PC-9 (cell line): ENCODE measurements at regions not wholly inside any gene's neighbourhood (a gene's known extent, or its start where the extent isn't known, plus 50 kb on each side); places are given as distances from the start of the nearest gene placed in this dataset.

Experiments used
- BruUV-seq: library from RNA; stranded (reverse); fragments of 400-500 nt; replicated peaks from 2 replicates; lab custom pipeline; 2021; lab: Mats Ljungman, UMichigan
- CTCF ChIA-PET: fragments of 300-600 bp; sonication (Branson Sonifier 250); formaldehyde crosslinking; loops from one replicate; lab custom pipeline; 2022; ENCODE audit warnings: antibody characterized with exemption; lab: Charles Lee
- POLR2A ChIA-PET: fragments of 300-600 bp; sonication (Branson Sonifier 250); formaldehyde crosslinking; loops from one replicate; lab custom pipeline; 2022; ENCODE audit warnings: antibody characterized with exemption; ENCODE audit not compliant: unreplicated experiment; lab: Charles Lee
- DNase-seq, 2 experiments: peaks; one replicate each; pipeline versions ENCODE4 v3.0.0 to v3.0.0-alpha.2; 2015 to 2022; ENCODE audit warnings: mixed read lengths in 1 of 2
- H2AFZ ChIP-seq: fragments of 200-600 bp; sonication (generic); 2 replicates; pipeline ENCODE4 v1.8.1; 2017; ENCODE audit warnings: antibody characterized with exemption
- H3F3A ChIP-seq: fragments of 200-600 bp; sonication (generic); 2 replicates; pipeline ENCODE4 v1.8.1; 2017; ENCODE audit warnings: antibody characterized with exemption, mild to moderate bottlenecking, low read depth; ENCODE audit not compliant: insufficient read depth
- H3K27ac ChIP-seq: fragments of 200-600 bp; sonication (generic); 2 replicates; pipeline ENCODE4 v1.6.1; 2016; ENCODE audit warnings: mixed run types
- H3K27me3 ChIP-seq: fragments of 200-600 bp; sonication (generic); 2 replicates; pipeline ENCODE4 v1.6.1; 2016; ENCODE audit warnings: low read depth, mixed run types; ENCODE audit not compliant: insufficient read depth
- H3K36me3 ChIP-seq: fragments of 200-600 bp; sonication (generic); 2 replicates; pipeline ENCODE4 v1.6.1; 2016; ENCODE audit warnings: low read depth, mixed run types
- H3K4me1 ChIP-seq: fragments of 200-600 bp; sonication (generic); replicated peaks from 2 replicates; pipeline ENCODE4 v1.6.1; 2016; ENCODE audit warnings: mixed run types; ENCODE audit not compliant: insufficient read depth
- H3K4me2 ChIP-seq: fragments of 200-600 bp; sonication (generic); 2 replicates; pipeline ENCODE4 v1.6.1; 2017; ENCODE audit warnings: mixed run types
- H3K4me3 ChIP-seq: fragments of 200-600 bp; sonication (generic); 2 replicates; pipeline ENCODE4 v1.6.1; 2016; ENCODE audit warnings: mixed run types
- H3K79me2 ChIP-seq: fragments of 200-600 bp; sonication (generic); 2 replicates; pipeline ENCODE4 v1.6.1; 2017; ENCODE audit warnings: low read depth, mixed run types
- H3K9me2 ChIP-seq: fragments of 200-600 bp; sonication (generic); 2 replicates; pipeline ENCODE4 v1.8.1; 2017; ENCODE audit warnings: mild to moderate bottlenecking; ENCODE audit not compliant: insufficient read depth
- H3K9me3 ChIP-seq: fragments of 200-600 bp; sonication (generic); 2 replicates; pipeline ENCODE4 v1.8.1; 2016; ENCODE audit warnings: low read depth; ENCODE audit not compliant: insufficient read depth
- H4K20me1 ChIP-seq: fragments of 200-600 bp; sonication (generic); 2 replicates; pipeline ENCODE4 v1.8.1; 2017; ENCODE audit not compliant: insufficient read depth
- EZH2 ChIP-seq: fragments of 200-600 bp; sonication (generic); IDR thresholded peaks from 2 replicates; pipeline ENCODE4 v1.8.0; 2017; ENCODE audit warnings: antibody characterized with exemption, low read depth
- intact Hi-C: fragments of 100-400 bp; cut with micrococcal nuclease; formaldehyde crosslinking; loops from one replicate; pipeline ENCODE4 v1.10.0; 2022; ENCODE audit not compliant: unreplicated experiment
- TF ChIP-seq, protein P1 (sequence below): fragments of 200-600 bp; sonication (generic); conservative IDR thresholded peaks from 2 replicates; pipeline ENCODE4 v1.6.1; 2017; ENCODE audit warnings: mixed run types, antibody characterized with exemption, mild to moderate bottlenecking, moderate library complexity

DNA sequence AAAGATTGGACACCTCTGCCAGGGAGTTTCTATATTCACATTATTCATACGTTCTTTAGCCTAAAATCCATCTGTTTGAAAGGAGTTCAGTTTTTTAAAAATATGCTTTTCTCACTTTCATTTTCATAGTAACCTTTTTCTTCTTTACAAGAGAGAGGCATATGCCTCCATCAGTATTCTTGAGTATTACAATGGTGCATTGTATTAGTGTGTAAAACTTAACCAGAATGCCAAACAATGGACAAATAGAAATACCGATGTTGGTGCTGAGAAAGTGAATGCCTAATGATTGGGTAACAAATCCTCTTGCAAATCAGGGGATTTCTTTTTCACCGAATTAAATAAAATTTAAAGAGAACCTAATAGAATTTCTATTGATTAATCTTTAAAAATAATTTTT, 163.2 kb upstream of the LAMA2 start:
- Histone ChIP-seq H3F3A (no peaks in the 10 kb centered on the region), H4K20me1 (no peaks in the 10 kb centered on the region), H3K9me2 (no peaks in the 10 kb centered on the region), H3K36me3 (no peaks in the 10 kb centered on the region), H2AFZ (no peak overlapping the region), H3K4me1 (no peaks in the 10 kb centered on the region), H3K9me3 (peaks cover 4% of the 10 kb centered on the region; the same call in 1 of the 2 replicates), H3K4me3 (no peak overlapping the region), H3K27ac (no peak overlapping the region), H3K79me2 (no peaks in the 10 kb centered on the region), H3K27me3 (no peaks in the 10 kb centered on the region), H3K4me2 (no peak overlapping the region)
- no TSS peak for BruUV-seq
- intact Hi-C loops, result loop anchor here (10.0 kb wide), 1 partner anchor 355 kb away; no protein-coding TSS in a partner anchor
- TF ChIP-seq EZH2, result no peak
- TF ChIP-seq, protein P1, sequence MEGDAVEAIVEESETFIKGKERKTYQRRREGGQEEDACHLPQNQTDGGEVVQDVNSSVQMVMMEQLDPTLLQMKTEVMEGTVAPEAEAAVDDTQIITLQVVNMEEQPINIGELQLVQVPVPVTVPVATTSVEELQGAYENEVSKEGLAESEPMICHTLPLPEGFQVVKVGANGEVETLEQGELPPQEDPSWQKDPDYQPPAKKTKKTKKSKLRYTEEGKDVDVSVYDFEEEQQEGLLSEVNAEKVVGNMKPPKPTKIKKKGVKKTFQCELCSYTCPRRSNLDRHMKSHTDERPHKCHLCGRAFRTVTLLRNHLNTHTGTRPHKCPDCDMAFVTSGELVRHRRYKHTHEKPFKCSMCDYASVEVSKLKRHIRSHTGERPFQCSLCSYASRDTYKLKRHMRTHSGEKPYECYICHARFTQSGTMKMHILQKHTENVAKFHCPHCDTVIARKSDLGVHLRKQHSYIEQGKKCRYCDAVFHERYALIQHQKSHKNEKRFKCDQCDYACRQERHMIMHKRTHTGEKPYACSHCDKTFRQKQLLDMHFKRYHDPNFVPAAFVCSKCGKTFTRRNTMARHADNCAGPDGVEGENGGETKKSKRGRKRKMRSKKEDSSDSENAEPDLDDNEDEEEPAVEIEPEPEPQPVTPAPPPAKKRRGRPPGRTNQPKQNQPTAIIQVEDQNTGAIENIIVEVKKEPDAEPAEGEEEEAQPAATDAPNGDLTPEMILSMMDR, result no peak
- DNase-seq, result no peak
- ChIA-PET POLR2A (no interaction called here), CTCF (no interaction called here)

DNA sequence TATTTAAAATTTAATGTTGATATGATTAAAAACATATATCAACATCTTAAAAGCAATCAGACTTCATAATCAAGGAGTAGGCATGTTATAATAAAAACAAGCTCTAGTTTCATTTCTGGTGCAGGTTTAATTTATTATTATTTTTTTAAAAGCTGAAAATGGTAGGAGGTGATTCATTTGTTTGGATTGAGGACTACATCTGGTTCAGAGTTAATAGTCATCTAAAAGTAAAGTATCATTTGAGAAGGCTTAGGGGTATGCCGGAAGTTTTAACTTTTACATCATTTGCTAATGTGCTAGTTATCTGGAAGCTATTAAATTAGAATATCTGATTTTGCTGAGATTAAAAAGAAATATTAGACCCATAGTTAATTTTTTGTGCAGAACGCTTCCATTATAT, 169.5 kb upstream of the LAMA2 start:
- H3K27me3 ChIP-seq, result no peaks in the 10 kb centered on the region
- H3K36me3 ChIP-seq, result no peaks in the 10 kb centered on the region
- H3K9me2 ChIP-seq, result no peaks in the 10 kb centered on the region
- no peaks in the 10 kb centered on the region for H4K20me1 ChIP-seq
- no peak overlapping the region for H2AFZ ChIP-seq
- TF ChIP-seq, protein P1, result no peak
- ChIA-PET CTCF (interaction anchor here (0.6 kb wide), 1 partner anchor 13 kb away, joined by 3 read pairs; no protein-coding TSS in a partner anchor), POLR2A (no interaction called here)
- BruUV-seq, result no TSS peak
- H3F3A ChIP-seq, result no peaks in the 10 kb centered on the region
- intact Hi-C loops, result no loop called here
- H3K79me2 ChIP-seq, result no peaks in the 10 kb centered on the region
- H3K9me3 ChIP-seq, result peaks cover 4% of the 10 kb centered on the region; the same call in 1 of the 2 replicates
- H3K4me3 ChIP-seq, result no peak overlapping the region
- no peak overlapping the region for H3K27ac ChIP-seq
- H3K4me2 ChIP-seq, result no peak overlapping the region
- DNase-seq, result no peak
- H3K4me1 ChIP-seq, result no peaks in the 10 kb centered on the region

- no TSS peak for BruUV-seq
- ChIA-PET POLR2A (no interaction called here), CTCF (no interaction called here)
- Histone ChIP-seq H3K79me2 (no peaks in the 10 kb centered on the region), H2AFZ (no peak overlapping the region), H3F3A (no peaks in the 10 kb centered on the region), H3K4me1 (no peaks in the 10 kb centered on the region), H3K9me2 (no peaks in the 10 kb centered on the region), H3K9me3 (peaks cover 3% of the 10 kb centered on the region; the same call in 1 of the 2 replicates), H3K36me3 (no peaks in the 10 kb centered on the region), H4K20me1 (no peaks in the 10 kb centered on the region), H3K27ac (no peak overlapping the region), H3K4me2 (no peak overlapping the region), H3K27me3 (no peaks in the 10 kb centered on the region), H3K4me3 (no peak overlapping the region)
- no peak for DNase-seq
- TF ChIP-seq EZH2, result no peak
- TF ChIP-seq, protein P1, result no peak
- intact Hi-C loops, result no loop called here
Measured at GRCh38 chr6:128712898-128713297, 170.0 kb upstream of the LAMA2 start.
